ENCODE measurements at regions not wholly inside any gene's neighbourhood (a gene's known extent, or its start where the extent isn't known, plus 50 kb on each side); places are given as distances from the start of the nearest gene placed in this dataset.

- no peak for DNase-seq
These were observed 221.5 kb upstream of the CELF2 start for GRCh38 chr10:10796061-10796773.

DNA sequence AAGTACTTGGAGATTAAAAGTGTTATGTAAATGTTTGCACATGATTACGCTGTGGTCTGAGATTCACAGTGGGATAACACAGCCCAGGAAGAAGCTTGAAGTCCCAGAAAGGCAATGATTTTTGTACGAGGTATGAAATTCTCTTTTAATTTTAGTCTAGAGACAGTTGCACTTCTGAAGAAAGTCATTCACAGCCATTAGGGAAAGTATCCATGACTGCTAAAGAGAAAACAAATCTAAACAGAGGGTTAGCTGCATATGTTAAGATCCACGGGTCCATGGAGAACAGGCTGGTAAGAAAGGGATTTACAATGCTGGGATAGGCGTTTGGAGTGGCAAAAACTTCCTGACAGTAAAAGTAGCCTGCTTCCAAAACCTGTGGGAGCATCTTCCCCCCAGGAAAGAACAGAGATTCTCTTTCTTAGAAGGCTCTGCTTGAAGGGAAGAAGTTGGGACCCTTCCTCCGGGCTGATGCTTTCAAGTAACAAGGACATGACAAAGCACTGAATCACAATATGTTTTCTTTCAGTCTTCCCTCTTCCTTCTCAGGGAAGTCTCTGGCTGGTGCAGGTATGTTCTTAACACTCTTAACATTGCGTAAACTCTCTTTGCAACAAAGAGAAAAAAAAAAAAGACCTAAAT is 220.8 kb upstream of the CELF2 start:
- DNase-seq: no peak

DNA sequence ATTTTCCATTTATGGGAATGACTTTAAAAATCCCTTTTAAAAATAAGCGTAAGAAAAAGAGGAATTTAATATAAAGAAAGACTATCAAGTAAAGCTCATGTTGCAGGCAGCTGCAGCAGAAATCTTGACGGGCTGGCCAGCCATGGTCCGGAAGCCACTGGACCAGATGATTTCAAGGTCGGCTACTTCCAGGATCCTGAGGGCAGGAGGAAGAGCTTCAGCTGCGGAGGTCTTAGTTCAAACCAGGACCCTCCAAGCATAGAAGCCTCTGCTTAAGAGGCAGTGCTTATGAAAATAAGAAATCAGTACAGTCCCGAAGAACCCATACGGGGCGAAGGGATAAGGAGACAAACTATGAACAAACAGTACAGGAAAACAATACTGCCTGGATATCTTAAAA is 220.2 kb upstream of the CELF2 start:
- no peak for DNase-seq

DNA sequence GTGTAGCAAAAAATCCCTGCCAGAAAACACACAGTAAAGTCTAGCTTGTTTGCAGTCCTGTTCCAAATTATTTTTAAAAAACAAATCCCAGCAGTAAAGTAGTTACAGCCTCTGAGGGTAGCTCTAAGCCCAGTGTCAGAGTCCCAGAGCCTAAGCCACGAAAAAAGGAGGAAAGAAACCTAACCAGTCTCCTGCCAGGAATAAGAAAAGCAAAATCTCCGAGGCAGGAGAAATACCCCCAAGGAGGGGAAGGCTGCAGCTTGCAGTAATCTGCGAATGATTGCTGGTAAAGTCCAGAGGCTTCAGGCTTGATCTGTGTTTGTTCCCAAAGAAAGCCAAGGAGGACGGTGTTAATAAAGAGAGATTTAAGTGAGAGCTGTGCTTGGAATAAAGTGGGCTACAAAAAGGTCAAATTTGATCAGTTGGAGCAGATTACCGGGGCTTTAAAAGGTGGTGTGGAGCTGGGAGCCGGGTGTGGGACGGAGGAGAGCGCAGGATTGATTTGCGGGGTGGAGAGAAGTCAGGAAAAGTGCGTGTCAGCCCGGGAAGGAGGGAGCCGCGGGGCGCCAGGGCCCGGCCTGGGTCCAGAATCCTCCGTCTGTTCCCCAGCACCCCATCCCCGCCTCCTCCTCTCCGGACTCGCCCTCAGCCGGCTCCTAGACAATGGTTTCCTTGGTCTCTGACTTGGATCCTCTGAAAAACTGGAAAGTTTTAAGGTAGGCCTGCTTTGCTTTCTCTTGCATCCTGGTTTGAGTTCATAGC is 219.4 kb upstream of the CELF2 start:
- no peak for DNase-seq

- no peak for DNase-seq
These were observed 218.8 kb upstream of the CELF2 start for GRCh38 chr10:10798864-10799192.

GRCh38 chr10:10800961-10801360 is 216.7 kb upstream of the CELF2 start:
- no peak for DNase-seq

DNA sequence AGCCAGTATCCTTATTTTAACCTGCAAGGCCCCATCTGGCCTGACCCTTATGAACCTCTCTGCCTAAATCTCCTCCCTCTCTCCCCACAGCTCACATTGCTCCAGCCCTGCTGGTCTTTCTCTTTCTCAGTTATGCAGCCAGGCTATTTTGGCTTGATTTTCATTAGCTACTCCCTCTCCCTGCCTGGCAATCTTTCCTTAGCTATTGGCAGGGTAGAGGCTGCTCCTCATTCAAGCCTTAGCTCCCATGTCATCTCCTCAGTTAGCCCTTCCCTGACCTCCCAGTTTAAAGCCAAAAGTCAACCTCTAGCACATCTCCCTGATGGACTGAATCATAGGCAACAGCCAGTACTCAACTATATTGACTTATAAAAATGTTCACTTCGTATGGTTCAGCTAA is 214.4 kb upstream of the CELF2 start:
- DNase-seq: no peak

- DNase-seq: no peak
These were observed 213.6 kb upstream of the CELF2 start for GRCh38 chr10:10804061-10804460.

DNA sequence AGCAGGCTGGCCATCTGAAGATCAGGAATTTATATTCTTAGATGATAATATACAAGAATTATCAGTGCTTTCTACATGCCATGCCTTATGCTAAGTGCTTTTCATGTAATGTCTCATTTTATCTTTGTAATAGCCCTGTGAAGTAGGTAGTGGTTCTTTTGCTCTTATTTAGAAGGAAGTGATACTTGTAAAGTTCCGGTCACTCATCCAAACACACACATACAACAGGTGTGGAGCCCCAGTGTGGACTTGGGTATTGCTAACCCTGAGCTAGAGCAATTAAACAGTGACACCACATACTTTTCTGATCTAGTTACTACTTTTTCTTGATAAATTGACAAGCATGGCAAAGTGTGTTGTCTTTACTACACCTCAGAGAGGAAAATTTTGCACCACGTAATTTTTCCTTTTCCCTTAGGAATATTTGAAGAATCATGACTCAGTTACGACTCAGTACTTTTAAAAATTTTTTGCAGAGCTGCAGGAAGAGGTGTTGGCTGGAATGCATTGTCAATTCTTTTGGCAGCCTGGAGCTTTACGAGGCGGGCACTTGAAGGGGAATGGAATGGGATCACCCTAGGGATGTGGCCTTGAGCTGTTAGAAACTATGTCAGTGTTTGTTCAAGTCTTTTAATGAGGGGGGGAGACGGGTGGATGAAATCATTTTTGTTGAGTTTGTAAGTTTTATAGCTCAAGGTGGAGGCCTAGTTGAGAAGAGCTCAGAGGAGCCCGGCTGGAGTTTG is 212.5 kb upstream of the CELF2 start:
- DNase-seq: no peak

DNA sequence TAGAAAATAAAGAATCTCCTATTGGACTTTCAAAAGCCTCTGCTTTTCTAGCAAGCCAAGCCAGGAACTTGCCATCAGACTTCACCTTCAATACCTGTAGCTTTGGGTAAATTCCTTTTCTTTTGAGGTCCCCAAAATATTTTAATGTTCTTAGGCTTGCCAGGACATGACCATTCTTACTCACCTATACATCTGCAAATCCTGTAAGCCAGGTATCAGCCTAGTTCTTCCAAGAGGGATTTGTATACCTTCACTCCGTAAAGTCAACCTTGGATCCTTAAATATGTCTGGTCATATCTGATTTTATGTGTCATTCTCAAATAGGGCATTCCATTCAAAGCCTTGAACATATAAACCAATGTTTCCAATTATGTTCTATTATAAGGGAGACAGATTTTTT is 210.6 kb upstream of the CELF2 start:
- DNase-seq: no peak

DNA sequence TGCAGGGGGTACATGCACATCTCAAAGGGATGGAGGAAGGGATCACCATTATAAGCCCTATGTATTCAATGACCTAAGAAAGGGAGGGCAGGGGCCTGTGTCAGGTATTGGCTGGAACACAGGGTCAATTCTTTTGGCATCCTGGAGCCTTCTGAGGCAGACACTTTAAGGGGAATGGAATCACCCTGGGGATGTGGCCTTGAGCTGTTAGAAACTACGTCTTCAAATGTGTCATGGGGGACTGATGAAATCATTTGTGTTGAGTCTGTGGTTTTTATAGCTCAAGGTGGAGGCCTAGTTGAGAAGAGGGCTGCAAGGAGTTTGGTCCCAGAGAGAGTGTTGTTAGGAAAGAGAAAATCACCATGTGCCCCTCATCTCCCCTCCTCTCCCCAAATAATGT is 206.1 kb upstream of the CELF2 start:
- DNase-seq: no peak

DNA sequence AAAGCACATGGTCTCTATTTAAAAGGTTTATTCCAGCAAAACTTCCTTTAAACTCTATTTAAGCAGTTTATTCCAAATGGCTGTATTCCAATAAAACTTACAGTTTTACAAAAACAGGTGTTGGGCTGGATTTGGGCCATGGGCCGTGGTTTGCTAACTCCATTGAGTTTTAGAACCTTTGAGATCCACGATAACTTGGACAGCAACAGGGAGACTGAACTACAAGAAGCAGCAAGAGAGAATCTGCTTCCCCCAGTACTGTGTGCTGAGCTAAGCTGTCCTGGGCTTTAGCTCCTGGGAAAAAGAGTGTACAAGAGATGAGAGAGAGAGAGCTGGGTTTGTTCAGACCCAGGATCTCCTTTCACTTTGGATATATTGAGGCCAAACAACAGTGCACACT is 204.0 kb upstream of the CELF2 start:
- no peak for DNase-seq

- no peak for DNase-seq
These were observed 203.6 kb upstream of the CELF2 start for GRCh38 chr10:10814069-10814468.

- no peak for DNase-seq
These were observed 201.2 kb upstream of the CELF2 start for GRCh38 chr10:10816447-10816846.

GRCh38 chr10:10817609-10818008 is 200.1 kb upstream of the CELF2 start:
- no peak for DNase-seq

DNA sequence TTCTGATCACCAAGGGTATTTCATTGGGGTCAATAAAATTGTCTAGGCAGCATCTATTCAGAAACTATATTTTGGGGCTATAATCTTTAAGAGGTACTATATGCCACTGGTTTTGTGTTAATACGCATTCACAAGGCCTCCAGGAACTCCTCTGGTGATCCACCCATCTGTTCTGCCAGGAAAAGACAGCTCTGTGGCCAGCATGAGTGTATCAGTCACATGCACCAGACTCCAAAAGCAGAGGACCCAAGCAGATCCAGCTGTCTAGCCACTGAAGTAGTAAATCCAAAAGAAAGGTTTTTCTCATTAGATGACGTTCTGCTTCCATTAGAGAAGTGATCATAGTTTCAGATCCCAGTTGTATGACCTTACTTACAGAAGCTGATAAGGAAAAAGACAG is 199.6 kb upstream of the CELF2 start:
- DNase-seq: no peak

GRCh38 chr10:10819206-10819856 is 198.3 kb upstream of the CELF2 start:
- DNase-seq: no peak

DNA sequence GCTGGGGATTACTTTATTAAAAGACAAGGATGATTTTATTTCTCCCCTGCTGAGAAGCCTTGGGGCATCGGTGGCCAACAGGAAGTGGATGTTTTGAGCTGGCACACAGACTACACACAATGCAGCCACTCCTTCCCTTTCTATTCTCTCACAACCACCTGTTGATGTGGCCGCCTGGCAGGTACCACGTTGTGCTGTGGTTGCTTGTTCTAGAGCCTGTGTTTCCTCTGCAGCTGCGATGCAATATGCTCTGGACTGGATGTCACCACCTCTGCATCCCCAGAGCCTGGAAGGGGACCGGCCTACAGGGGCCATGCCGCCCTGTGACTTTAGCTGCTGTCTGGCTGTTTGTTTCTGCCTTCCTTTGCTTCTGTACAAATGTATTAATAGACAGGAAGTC is 195.7 kb upstream of the CELF2 start:
- no peak for DNase-seq

- no peak for DNase-seq
These were observed 193.0 kb upstream of the CELF2 start for GRCh38 chr10:10824591-10825148.

DNA sequence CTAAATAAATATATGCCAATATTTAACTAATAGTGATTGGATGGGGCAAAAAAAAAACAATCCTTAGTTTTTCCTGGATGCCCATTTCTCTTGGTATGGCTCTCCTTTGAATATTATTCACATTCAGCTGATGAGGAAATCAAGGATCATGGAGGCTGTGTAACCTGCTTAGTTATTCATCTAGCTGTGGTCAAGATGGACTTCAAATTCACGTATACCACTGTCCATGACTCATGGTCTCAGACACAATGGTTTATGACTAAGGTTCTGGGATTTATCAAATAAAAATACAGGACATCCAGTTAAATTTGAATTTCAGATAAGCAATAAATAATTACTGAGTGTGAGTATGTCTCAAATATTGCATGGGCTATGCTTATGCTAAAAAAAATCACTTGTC is 191.5 kb upstream of the CELF2 start:
- no peak for DNase-seq

GRCh38 chr10:10828623-10829022 is 189.0 kb upstream of the CELF2 start:
- DNase-seq: no peak

DNA sequence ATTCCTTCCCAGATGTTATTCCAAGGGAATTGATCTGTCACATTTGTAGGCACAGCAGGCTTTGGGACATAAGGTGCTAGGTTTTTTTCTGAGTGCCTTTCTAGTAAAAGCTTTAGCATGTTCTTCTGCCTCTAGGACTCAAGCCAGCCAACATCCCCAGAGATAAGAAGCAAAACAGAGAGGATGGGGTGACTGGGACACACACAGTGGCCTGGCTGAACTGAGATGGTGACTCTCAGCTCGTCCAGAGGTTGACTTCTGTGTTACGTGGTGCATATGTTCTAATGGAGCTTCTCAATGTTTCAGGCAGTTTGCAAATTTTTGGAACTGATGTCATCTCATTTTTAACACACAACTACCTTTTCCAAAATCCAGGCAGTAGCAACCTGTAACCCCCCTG is 188.1 kb upstream of the CELF2 start:
- no peak for DNase-seq
